BJ (cell line): ENCODE measurements at regions not wholly inside any gene's neighbourhood (a gene's known extent, or its start where the extent isn't known, plus 50 kb on each side); places are given as distances from the start of the nearest gene placed in this dataset.

Source experiments
- CTCF ChIA-PET: fragments of 350-600 bp; formaldehyde crosslinking; extraction: SDS; loops from one replicate; lab custom pipeline; 2021; ENCODE audit warnings: antibody characterized with exemption, inconsistent platforms; lab: Yijun Ruan, JAX
- POLR2A ChIA-PET: fragments of 300-600 bp; sonication (Branson Sonifier 250); formaldehyde crosslinking; extraction: SDS; loops from one replicate; lab custom pipeline; 2021; ENCODE audit warnings: antibody characterized with exemption; lab: Charles Lee
- DNase-seq: peaks from one replicate; pipeline ENCODE4 v3.0.0-alpha.2; 2011; ENCODE audit warnings: low read depth
- H3K27me3 ChIP-seq: 2 replicates; pipeline ENCODE4 v1.6.0; 2011; ENCODE audit warnings: low read length; ENCODE audit not compliant: control insufficient read depth, insufficient read depth
- H3K36me3 ChIP-seq: 2 replicates; pipeline ENCODE4 v1.5.1; 2011; ENCODE audit warnings: low read length; ENCODE audit not compliant: control insufficient read depth, insufficient read depth
- H3K4me3 ChIP-seq: 2 replicates; pipeline ENCODE4 v1.5.1; 2011; ENCODE audit warnings: low read depth, mild to moderate bottlenecking, control low read depth, low read length
- TF ChIP-seq, protein P1 (sequence below): IDR thresholded peaks from 2 replicates; pipeline ENCODE4 v1.5.1; 2011; ENCODE audit warnings: low read depth, mild to moderate bottlenecking, control low read depth, inconsistent platforms, low read length, moderate library complexity; ENCODE audit not compliant: insufficient read depth

DNA sequence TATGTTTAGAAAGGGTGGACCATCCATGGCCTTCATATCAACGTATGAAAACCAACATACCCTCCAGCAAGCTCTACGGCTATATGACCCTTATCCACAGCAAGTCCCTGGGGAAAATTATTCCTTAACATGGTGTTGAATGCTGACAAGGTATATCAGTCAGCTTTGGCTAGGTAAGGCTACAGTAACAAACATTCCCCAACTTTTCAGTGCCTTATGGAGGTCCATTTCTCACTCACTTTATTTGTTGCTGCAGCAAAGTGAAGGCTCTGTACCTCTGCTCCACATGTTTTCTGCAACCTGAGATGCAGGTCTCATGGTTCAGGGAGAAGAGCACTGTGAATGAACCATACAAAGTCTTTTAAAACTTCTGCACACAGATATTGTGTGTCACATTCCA, 83.8 kb upstream of the TOX3 start:
- Histone ChIP-seq H3K4me3 (no peak overlapping the region), H3K36me3 (no peaks in the 10 kb centered on the region), H3K27me3 (no peaks in the 10 kb centered on the region)
- TF ChIP-seq, protein P1, sequence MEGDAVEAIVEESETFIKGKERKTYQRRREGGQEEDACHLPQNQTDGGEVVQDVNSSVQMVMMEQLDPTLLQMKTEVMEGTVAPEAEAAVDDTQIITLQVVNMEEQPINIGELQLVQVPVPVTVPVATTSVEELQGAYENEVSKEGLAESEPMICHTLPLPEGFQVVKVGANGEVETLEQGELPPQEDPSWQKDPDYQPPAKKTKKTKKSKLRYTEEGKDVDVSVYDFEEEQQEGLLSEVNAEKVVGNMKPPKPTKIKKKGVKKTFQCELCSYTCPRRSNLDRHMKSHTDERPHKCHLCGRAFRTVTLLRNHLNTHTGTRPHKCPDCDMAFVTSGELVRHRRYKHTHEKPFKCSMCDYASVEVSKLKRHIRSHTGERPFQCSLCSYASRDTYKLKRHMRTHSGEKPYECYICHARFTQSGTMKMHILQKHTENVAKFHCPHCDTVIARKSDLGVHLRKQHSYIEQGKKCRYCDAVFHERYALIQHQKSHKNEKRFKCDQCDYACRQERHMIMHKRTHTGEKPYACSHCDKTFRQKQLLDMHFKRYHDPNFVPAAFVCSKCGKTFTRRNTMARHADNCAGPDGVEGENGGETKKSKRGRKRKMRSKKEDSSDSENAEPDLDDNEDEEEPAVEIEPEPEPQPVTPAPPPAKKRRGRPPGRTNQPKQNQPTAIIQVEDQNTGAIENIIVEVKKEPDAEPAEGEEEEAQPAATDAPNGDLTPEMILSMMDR = no peak
- POLR2A ChIA-PET = no interaction called here
- no peak for DNase-seq
- CTCF ChIA-PET = no interaction called here

DNA sequence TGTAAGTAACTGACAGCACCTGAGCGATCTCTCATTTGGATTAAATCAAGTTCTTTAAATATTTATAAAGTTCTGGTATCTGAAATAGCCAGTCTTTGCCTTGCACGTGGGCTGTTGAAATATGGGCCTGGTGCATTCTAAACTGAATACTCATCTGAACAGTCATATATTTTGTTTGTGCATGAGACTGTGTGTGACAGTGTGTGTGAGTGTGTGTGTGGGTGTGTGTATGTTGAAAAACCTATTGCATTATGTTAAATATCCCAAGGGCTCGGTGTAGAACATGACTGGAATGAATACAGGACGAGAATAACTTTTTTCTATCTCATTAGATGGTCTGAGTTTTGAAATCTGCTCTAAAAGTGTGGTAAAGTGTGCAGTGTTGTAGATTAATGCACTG, 82.4 kb upstream of the TOX3 start:
- POLR2A ChIA-PET = no interaction called here
- no peak for DNase-seq
- CTCF ChIA-PET = no interaction called here

DNA sequence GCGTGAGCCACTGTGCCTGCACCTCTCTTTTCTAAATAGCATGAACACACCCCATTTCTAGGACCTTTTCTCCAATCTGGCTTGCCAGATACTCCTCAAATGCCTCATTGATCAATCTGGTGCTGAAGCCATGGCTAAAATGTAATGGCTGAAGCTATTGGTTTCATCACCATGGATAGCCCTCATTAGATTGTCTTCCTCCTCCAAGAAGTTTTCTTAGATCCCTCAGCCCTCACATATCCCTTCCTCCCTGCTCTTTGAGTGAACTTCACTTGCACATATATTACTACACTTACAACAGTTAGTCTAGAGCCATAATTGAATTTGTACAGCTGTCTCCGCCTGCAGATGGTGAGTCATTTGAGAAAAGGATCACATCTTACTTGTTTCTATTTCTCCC, 77.9 kb upstream of the TOX3 start:
- TF ChIP-seq, protein P1 = no peak
- DNase-seq = no peak
- no peaks in the 10 kb centered on the region for H3K36me3 ChIP-seq
- H3K27me3 ChIP-seq = no peaks in the 10 kb centered on the region
- H3K4me3 ChIP-seq = no peak overlapping the region
- ChIA-PET CTCF (no interaction called here), POLR2A (no interaction called here)

More for the DNA sequence above, 82.4 kb upstream of the TOX3 start:
- TF ChIP-seq, protein P1 = no peak
- Histone ChIP-seq H3K4me3 (no peak overlapping the region), H3K27me3 (no peaks in the 10 kb centered on the region), H3K36me3 (no peaks in the 10 kb centered on the region)

DNA sequence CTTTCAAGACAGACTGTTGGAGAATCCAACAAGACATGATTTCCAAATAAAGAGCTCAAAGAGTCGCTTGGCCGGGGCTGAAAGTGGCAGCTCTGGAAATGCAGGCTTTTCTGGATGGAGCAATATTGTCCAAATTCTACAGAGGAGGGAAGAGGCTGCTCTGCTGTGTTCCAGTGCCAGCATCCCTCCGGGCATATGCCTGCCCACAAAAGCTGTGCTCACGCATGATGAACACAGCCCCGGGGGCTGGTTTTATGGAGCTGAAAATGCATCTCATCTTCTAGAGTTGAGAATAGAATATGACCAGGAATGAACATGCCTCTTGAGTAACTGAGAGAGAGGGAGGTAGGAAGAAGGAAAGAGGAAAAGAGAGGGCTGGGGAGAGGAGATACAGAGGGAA, 74.7 kb upstream of the TOX3 start:
- TF ChIP-seq, protein P1 = no peak
- POLR2A ChIA-PET = no interaction called here
- Histone ChIP-seq H3K36me3 (no peaks in the 10 kb centered on the region), H3K27me3 (no peaks in the 10 kb centered on the region), H3K4me3 (no peak overlapping the region)
- DNase-seq = no peak
- CTCF ChIA-PET = no interaction called here

DNA sequence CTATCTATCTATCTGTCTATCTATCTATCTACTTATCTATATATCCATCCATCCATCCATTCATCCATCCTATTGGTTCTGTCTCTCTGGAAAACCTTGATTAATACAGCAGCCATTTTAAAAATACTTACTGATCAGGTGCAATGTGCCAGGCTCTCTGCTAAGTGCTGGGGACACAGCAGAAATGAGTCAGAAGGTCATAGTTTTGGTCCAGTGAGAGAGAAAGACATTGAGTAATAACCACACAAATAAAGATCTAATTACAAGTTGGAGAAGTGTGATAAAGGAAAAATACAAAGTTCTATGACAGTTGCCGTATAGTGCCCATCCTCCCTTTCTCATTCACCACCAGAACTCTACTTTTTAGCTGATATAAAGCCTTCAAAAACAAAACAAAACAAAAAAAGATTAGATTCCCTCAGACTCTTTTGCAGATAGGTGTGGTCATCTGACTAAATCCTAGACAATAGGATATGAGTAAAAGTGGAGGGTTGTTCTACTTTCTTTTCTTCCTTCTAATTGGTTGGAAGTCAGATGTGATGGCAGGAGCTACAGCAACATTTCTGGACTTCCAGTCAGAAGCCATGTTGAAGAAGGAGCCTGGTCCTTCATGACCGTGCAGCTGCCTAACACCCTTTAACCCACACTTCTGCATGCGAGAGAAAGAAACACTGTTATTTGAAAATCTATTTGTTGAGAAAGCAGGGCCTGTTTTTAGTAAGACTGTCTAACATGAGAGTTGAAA, 72.0 kb upstream of the TOX3 start:
- Histone ChIP-seq H3K4me3 (no peak overlapping the region), H3K36me3 (no peaks in the 10 kb centered on the region), H3K27me3 (no peaks in the 10 kb centered on the region)
- CTCF ChIA-PET = no interaction called here
- TF ChIP-seq, protein P1 = no peak
- DNase-seq = no peak
- POLR2A ChIA-PET = no interaction called here
